GM18870 (cell line): ENCODE measurements at regions not wholly inside any gene's neighbourhood (a gene's known extent, or its start where the extent isn't known, plus 50 kb on each side); places are given as distances from the start of the nearest gene placed in this dataset.

Experiments
- ATAC-seq: cut with Tn5 transposase; IDR thresholded peaks from one replicate; pipeline ENCODE4 v1.9.1; 2021; ENCODE audit warnings: moderate library complexity; ENCODE audit not compliant: unreplicated experiment

DNA sequence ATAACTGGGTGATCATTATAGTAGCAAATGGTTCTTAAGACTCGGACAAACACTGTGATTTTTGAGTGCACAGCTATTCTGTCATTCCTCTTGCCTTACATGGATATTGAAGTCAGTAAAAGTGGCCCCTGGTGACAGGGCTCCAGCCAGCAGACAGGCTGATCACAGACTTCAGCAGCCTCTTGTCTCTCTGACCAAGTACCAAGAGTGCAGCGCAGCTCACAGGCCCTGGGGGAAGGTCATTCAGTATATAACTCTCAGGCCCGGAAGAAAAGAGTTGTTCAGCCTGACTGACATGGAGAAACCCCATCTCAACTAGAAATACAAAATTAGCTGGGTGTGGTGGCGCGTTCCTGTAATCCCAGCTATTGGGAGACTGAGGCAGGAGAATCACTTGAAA is 202.6 kb downstream of the HRH4 start:
- ATAC-seq = no peak

DNA sequence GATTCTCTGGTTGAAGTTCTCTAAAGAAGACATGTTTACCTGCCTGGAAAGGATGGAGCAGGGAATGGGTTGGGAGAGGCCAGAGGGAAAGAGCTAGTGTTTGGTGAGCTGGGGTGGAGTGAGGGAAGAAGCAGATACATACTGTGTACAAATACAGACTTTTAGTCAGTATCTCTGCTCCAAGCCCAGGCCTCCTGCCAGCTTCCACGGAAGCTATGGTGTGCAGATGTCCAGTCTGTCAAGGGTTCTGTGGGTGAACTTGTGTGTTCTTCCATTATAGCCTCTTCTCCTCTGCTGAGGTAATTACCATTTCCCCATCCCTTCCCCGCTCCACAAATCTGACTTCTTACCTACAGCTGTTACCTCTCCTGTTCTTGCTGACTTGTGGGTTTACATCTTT is 208.6 kb downstream of the HRH4 start:
- no peak for ATAC-seq

DNA sequence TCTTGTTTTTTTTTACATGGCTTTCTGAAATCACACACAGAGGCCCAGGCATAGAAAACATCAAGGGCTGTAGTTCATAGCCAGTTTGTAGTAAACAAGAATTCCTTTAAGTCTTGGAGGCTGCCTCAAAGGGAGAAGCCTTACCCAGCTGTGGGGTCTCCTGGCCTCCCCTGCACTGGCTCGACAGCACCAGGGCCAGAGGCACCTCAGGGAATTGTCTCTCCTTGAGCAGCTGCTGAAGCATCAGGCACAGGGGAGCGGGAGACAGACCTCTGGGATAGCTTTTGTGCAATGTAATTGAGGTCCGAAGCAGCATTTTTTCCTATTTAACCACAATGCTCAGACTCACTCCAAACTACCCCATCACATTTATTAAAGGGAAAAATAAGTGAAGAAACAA is 209.1 kb downstream of the HRH4 start:
- ATAC-seq = no peak

DNA sequence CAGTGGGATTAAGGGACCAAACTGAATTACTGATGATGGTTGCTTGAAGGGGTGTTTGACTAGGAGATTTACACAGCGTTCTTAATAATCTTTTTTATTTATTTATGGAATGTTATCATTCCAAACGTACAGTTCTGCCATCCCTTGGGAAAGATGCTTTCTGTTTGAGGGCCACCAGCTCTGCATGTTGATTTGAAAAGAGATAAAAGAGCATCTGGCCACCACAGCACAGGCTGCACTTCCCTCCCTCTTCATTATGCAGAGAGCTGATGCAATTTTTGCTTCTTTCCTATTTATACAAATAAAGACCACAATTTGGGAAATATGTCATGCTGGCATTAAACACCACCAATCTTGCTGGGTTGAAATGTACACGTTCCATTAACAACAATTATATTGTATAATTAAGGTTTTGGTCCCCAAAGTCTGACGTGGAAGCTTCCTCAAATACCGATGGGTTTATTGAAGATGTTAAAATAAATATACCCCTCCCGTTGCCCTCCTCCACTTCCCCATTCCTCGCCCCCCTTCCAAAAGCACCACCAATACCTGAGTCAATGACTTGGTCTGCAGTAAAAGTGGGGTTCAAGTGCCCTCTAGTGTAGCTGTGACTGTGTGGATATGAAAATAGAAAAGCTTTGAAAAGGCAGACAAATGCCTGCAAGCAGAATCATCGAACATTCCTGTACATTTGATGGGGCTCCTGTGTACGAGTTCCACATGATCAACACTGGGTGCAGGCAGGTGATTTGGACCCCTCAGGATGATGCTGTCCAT is 211.9 kb downstream of the HRH4 start:
- ATAC-seq = no peak

DNA sequence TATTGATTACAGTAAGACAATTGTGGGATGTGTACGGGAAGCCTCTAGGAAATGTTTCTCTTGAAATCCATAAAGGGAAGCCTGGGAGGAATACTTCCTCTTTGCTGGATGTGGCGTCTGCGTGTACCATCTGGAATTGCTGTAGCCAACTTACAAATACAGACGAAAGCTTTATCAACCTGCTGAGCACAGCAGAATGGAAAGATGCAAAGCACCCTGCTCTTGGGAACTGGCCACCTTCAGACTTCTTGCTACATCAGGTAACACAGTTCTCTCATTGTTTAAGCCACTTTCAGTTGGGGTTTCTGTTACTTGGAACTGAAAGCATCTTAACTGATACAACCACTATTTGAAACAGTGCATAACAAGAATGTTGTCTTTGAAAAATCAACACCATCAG is 213.8 kb downstream of the HRH4 start:
- no peak for ATAC-seq

DNA sequence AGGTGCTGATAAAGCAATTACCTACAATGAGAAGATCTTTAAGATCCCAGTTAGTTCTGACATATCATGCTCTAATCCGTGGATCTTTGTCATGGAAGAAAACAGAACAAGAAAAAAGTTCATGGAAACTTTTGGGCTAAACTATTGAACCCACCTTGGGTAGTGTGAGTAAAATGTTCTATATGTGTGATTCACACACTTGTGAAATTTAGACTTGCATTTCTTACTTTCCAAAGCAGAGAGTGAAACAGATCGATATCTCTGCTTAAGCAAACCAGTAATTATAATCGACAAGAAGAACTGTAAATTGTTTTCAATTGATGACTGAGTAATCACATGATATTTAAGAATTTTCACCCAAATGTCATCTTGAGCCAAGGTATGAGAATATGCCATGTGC is 214.2 kb downstream of the HRH4 start:
- no peak for ATAC-seq

DNA sequence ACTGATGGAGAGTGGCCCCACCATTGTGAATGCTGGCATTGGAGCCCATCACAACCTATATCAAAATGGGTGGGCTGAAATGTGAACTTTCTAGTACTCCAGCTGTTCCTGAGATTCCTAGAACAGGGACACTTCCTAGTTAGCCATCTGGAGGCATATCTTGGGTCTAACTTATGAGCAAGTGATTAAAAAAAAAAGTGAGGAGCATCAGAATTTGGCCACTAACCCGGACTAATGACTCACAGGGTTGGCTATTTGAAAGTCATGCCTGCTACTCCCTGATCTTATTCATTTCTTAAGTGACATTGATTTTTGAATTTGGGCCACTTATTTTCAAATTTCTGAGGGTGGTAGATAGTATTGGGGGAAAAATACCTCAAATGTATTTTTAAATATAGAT is 216.6 kb downstream of the HRH4 start:
- no peak for ATAC-seq

DNA sequence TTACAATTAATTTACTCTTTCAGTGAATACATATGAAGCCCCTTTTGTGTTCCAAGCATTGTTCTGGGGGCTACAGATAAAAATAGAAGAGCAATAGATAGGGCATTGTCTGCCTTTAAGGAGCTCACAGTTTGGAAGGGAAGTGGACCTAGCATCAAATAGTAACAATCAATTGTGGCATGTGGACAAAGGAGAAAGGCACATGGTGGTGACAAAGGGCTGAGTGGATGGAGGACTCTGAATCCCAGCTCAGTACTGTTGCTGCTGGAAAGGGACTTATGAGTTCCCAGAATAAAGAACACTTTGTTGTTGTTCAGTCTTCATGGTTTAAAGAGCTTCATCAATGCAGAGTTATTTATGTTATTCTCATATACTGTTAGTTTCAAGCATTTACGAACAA is 217.7 kb downstream of the HRH4 start:
- no peak for ATAC-seq

DNA sequence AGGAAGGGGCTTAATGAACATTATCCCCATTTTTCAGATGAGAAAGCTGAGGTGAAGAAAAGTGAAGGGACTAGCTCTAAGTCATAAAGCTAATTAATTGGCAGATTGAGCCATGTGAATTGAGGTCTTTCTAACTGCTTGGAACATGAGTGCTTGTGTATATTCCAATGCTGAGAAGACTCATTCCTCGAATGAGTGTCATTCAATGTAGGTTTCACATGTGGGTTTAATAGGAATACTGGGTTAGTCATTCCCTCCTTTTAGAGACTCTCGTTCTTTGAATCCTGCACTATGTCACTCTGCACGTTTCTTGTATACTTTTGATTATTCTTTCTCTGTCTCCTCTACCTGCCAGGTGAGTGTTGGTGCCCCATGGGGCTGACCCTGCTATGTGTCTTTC is 218.2 kb downstream of the HRH4 start:
- no peak for ATAC-seq

DNA sequence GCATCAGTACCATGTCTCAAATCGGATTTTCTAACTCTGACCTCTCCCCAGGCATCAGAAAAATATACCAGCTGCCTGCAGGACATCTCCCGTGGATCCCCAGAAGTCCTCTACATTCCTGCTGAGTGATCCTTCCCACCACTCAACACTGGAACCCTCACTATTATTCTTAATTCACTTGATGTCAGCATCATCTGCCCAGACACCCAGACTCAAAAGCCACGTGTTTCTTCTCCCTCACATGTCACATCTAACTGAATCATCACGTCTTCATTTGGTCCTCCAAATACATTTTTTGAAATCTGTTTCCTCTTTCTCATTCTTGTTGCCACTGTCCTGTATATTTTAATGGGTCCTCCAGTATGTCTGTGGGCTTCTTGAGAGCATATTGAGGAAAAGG is 218.6 kb downstream of the HRH4 start:
- ATAC-seq = no peak

DNA sequence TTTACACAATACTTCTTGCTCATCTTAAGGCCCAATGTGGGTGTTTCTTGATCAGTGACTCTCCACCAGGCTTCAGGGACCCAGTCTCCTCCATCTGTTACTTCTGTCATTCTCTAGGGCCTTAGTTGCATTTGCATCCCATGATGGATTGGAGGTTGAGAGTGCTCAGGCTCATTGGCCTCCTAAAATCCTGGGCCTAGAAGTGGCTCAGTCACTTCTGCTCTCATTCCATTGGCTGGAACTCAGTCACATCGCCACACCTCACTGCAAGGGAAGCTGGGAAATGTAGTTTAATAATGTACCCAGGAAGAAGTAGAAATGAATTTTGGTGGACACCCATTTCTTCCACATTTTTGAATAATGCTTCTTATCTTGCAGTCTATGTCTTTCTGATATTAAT is 223.5 kb downstream of the HRH4 start:
- ATAC-seq = no peak

DNA sequence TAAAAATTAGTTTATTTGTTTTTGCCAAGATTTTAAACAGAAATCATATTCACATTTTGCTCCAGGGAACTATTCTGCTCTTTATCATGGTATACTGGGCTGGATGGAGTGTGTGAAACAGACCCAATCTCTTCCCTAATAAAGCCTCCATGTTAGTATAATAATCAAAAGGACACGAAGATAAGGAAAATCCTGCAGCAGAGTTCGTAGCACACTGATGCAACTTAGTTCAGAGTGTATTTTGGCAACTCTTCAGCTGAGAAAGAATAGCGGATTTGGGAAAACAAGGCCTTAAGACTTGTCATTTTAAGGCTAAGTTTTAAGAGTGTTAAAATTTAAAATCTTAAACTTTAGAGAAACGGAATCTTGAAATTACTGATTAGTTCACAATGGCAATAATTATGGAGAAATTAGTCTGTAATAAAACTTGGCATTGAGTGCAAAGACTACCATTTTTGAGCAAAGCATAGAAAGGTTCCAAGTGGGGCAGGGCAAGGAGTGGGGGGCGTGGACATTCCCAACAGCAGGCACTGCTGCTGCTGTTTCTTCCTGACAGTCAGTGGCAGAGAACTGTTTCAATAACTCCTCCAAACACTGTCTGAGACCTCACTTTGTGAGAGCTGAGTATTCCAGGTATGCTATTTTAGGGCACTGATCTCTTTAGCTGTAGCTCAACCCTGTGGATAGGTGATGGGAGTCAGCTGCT is 225.0 kb downstream of the HRH4 start:
- no peak for ATAC-seq

DNA sequence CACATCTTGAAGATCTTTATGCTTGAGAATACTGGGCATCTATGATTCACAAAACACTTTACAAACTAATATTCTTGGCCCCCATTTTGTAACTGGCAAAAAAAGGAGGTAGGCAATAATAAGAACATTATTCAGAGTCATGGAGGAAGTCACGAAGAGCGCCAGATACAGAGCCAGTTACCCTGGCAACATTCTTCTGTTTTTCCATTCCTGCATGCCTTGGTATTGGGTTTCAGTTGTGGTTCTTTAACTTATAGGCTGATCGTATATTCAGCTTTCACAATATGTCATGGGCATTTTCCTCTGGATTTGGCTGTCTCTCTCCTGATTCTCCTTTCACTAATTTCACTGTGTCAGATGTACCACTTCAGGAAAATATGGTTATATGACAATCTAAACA is 234.7 kb downstream of the HRH4 start:
- no peak for ATAC-seq

DNA sequence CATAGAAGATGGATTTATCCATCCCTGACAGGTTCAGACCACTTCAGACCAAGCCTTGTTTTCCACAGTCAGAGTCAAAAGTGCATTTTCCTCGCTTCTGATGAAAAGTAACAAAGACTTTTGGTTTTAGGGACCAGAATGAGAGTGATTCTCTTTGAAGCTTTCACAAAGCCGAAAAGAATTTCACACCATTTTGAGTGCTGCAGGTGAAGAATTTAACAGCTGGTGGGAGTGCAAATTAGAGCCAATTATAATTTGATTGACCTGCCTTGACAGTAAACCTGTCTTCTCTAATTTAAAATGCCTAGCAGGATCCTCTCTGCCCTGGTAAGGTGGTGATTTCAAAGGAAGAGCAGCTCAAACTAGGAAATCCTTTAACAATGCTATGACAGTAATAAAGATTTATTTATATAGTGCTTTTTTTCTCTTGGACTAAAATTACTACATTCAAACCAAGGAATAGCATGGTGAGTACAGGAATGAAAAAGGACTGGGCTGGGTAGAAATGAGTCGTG is 241.6 kb downstream of the HRH4 start:
- ATAC-seq = no peak

DNA sequence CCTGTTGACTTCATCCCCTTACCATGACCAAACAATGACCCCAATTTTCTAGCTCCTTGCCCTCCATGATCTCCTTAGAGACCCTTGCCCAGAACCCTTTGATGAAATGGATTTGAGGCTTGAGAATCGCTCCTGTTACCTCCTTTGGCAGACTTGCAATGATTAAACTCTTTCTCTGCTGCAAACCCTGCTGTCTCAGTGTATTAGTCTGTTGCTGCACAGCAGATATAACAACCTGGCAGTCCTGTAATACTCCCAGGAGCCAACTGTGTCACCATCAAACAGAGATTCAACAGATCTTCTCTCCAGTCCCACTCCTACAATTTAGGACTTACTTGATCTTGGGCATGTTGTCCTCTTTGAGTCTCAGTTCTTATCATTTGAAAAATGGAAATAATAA is 242.9 kb downstream of the HRH4 start:
- ATAC-seq = no peak

DNA sequence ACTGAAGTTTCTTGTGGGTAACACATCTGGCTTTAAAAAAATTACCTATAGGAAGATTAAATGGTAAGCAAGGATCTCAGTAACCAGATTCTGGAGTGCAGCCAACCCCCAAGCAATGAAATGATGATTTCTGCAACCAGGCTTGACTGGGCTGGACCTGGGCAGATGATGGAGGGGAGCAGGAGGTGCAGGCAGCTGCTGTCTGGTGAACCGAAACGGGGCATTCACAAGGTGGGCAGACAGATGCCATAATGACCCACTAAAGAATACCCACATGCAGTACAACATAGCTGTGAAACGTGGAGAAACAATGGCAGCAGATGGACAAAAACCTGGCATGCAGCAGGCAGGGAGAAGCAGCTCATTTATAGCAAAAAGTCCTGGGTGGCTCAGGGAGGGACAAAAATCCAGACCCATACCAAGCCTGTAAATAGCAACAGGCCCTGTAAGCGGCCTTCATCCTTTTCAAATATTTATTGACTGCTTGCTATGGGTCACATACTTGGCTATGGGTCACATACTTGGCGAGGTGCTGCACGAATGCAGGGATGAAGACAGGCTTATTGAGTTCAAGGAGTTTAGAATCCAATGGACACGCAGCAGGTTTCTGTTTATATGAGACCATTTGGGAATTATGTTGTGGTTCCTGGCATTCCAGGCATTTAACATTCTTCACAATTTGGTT is 244.7 kb downstream of the HRH4 start:
- ATAC-seq = no peak

DNA sequence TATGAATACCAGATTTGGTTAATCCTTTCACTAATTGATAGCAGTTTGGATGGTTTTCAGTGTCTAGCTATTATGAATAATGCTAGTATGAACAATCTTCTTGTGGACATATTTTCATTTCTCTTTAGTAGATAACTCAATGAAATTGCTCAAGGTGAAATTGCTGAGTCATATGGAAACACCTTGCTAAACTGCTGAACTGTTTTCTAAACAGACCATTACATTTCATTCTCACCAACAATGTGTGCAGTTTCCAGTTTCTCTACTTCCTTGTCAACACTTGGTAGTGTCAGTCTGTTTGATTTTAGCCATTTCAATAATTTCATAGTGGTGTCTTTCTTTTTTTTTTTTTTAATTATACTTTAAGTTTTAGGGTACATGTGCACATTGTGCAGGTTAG is 250.0 kb downstream of the HRH4 start:
- no peak for ATAC-seq

DNA sequence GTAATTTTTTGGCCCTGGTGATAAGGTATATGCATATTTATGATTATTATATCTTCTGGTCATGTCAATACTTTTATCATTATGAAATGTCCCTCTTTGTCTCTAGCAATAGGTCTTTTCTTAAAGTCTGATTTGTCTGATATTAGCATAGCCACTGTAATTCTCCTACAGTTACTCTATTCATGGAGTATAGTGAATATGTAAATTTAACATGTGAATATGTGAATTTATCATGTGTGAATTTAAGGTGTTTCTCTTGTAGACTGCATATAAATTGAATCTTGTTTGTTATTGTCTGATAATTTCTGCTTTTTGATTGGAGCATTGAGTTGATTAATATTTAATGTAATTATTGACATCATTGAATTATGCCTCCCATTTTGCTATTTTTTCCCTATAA is 259.4 kb downstream of the HRH4 start:
- ATAC-seq = no peak

DNA sequence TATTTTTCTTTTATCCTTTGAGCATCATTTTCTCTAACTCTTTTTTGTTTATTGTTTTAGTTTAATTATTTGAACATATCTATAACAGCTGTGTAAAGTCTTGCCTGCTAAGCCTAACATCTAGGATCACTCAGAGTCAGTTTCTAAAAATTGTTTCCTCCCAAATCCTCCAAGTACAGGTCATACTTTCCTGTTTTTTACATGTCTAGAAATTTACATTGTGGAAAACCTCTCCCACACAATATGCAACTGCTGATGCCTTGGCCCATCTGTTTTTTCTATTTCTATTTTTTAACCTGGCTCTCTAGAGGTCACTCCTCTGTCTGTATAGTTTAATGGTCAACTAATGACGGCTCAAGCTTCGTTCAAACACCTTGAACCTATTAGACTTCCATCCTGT is 261.0 kb downstream of the HRH4 start:
- ATAC-seq = no peak

DNA sequence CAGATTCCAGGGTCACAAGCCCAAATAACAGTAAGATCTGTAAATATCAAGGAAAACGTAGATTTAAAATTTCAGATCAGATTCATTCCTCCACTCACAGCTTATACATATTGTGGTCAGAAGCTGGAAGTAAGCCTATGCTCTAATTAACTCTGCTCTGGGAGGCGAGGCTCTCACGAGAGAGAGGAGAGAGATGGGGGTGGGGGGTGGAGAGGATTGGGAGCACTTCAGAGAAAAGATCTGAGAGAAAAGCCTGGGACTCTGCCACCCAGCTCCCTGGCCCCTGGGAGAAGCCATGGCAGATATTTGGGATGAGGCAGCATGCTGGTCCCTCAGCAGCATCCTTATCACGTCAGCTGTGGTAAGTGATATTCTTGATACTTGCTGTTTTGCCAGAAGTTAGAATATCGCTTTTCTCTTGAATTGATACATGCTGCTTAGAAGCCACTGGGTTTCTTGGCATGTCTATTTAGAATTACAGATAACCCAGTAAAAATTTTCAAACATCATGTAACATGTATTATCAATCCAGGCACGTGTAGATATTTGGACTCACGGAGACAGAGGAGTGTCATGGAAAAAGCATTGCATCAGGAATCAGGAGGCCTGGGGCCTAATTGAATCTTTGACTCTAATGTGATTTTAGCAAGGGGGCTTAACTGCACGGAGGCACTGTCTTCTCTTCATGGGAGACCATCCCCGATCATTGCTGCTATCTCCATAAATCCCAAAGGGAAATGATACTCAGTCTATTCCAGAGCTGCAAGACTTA is 265.4 kb downstream of the HRH4 start:
- no peak for ATAC-seq
